ENCODE measurements at regions not wholly inside any gene's neighbourhood (a gene's known extent, or its start where the extent isn't known, plus 50 kb on each side); places are given as distances from the start of the nearest gene placed in this dataset.

- no peak for TF ChIP-seq CTCF (IDR thresholded peaks at IDR 0.05; ENCODE audit: low read length)
- no peak for TF ChIP-seq EZH2 (IDR thresholded peaks at IDR 0.05; ENCODE audit: borderline replicate concordance, low read length)
These were observed 351.2 kb upstream of the C9orf72 start for GRCh38 chr9:27924502-27924901.
